AG04449 (cell line): ENCODE measurements at regions not wholly inside any gene's neighbourhood (a gene's known extent, or its start where the extent isn't known, plus 50 kb on each side); places are given as distances from the start of the nearest gene placed in this dataset.

Source experiments
- CTCF ChIA-PET: fragments of 350-600 bp; formaldehyde crosslinking; extraction: SDS; loops from one replicate; lab custom pipeline; 2021; ENCODE audit warnings: antibody characterized with exemption; lab: Yijun Ruan, JAX
- POLR2A ChIA-PET: fragments of 400-600, 350-600 bp; formaldehyde crosslinking; extraction: SDS; loops from one replicate; lab custom pipeline; 2020; ENCODE audit warnings: antibody characterized with exemption, inconsistent platforms; lab: Yijun Ruan, JAX
- DNase-seq: peaks from one replicate; pipeline ENCODE4 v3.0.0-alpha.2; 2010; ENCODE audit warnings: low read depth, low spot score
- H3K4me3 ChIP-seq: 2 replicates; pipeline ENCODE4 v1.5.1; 2011; ENCODE audit warnings: low read depth, mild to moderate bottlenecking, control low read depth, low read length
- CTCF ChIP-seq: IDR thresholded peaks from one replicate; pipeline ENCODE4 v1.5.1; 2011; ENCODE audit warnings: mild to moderate bottlenecking, moderate library complexity, low read length, control low read depth, inconsistent platforms; ENCODE audit not compliant: insufficient read depth; ENCODE audit errors: missing control alignments

GRCh38 chr20:22101606-22102005, 396.1 kb downstream of the PAX1 start:
- CTCF ChIA-PET: no interaction called here
- no peak overlapping the region for H3K4me3 ChIP-seq

DNA sequence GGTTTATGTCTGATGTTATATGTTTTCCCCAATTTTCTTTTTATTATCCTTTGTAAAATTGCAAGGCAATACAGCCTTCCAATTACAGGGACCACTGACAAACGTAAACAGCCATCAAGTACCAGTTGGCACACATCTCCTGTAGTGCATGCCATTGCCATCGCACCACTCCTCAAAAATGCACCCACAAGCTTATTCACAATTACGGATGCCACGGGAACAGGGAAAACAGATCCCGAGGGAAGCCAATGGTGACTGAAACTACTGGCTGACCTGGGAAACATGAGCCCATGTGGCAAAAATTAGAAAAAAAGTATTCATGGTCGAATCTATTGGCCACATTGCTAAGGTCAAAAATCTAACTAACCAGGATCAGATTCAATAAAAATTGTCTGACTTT, 395.2 kb downstream of the PAX1 start:
- no peak for TF ChIP-seq CTCF
- ChIA-PET POLR2A (no interaction called here), CTCF (no interaction called here)
- DNase-seq: no peak
- no peak overlapping the region for H3K4me3 ChIP-seq

More at GRCh38 chr20:22101606-22102005, 396.1 kb downstream of the PAX1 start:
- TF ChIP-seq CTCF: no peak
- DNase-seq: no peak
- POLR2A ChIA-PET: no interaction called here

DNA sequence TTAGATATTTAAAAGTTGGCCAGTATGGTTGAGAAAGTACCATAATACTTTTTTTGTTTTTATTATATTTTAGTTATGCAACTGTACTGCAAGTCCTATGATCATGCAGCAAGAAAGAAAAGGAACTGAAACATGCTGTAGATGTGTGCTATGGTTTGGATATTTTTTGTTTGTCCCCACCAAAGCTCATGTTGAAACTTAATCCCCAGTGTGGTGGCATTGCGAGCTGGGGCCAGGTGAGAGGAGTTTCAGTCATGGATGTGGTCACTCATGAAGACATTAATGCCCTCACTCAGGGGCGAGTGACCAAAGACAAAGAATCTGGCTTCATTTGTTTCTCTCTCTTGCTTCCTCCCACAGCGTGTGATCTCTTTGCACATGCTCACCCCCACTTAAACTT, 393.9 kb downstream of the PAX1 start:
- TF ChIP-seq CTCF: no peak
- H3K4me3 ChIP-seq: no peak overlapping the region
- ChIA-PET POLR2A (no interaction called here), CTCF (no interaction called here)
- DNase-seq: no peak

GRCh38 chr20:22098511-22098910, 393.0 kb downstream of the PAX1 start:
- no peak for DNase-seq
- CTCF ChIA-PET: no interaction called here
- no peak for TF ChIP-seq CTCF
- H3K4me3 ChIP-seq: no peak overlapping the region
- POLR2A ChIA-PET: no interaction called here

GRCh38 chr20:22093122-22093521, 387.7 kb downstream of the PAX1 start:
- H3K4me3 ChIP-seq: no peak overlapping the region
- ChIA-PET POLR2A (no interaction called here), CTCF (no interaction called here)
- DNase-seq: no peak
- TF ChIP-seq CTCF: no peak

DNA sequence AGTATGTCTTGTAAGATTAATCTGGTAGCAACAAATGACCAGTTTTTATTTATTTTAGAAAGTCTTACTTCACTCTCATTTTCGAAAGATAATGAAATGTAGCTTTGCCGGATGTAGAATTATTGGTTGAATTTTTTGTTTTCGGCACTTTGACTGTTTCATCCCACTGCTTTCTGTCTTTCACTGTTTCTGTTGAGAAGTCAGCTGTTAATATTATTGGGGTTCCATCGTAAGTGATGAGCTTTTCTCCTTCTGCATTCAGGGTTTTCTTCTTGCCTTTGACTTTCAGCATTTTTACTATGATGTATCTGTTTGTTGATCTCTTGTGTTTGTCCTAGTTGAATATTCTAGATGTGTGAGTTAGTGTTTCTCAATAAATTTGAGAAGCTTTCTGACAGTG, 383.4 kb downstream of the PAX1 start:
- no peak for TF ChIP-seq CTCF
- POLR2A ChIA-PET: no interaction called here
- DNase-seq: no peak
- no peak overlapping the region for H3K4me3 ChIP-seq
- CTCF ChIA-PET: no interaction called here
